ENCODE measurements at regions not wholly inside any gene's neighbourhood (a gene's known extent, or its start where the extent isn't known, plus 50 kb on each side); places are given as distances from the start of the nearest gene placed in this dataset.
"Not testable (repeated sequence)": the region's sequence is repeated elsewhere in the genome, so short reads cannot be mapped to it uniquely, and the experiment has no call there.

DNA sequence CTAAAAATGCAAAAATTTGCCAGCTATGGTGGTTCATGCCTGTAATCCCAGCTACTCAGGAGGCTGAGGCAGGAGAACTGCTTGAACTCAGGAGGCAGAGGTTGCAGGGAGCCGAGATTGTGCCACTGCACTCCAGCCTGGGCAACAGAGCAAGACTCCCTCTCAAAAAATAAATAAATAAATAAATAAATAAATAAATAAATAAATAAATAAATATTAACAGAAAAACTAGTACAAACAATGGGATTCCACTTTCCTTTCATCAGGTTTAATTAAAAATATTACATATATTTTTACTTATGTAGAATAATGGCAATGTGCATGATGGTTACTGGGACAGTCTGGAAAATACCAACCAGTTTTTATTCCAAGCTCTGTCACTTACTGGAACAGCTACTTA lies 897.5 kb downstream of the PLOD2 start:
- TF ChIP-seq LEF1 (IDR thresholded peaks at IDR 0.05; ENCODE audit: borderline replicate concordance); ARNT (IDR thresholded peaks at IDR 0.05); FOXA1 (IDR thresholded peaks at IDR 0.05); FOXM1 (IDR thresholded peaks at IDR 0.05; ENCODE audit: borderline replicate concordance); TARDBP (IDR thresholded peaks at IDR 0.05); FOXK2 (IDR thresholded peaks at IDR 0.05); BHLHE40 (IDR thresholded peaks at IDR 0.05; ENCODE audit: borderline replicate concordance); NFRKB (IDR thresholded peaks at IDR 0.05); L3MBTL2 (conservative IDR thresholded peaks at IDR 0.05); SP1 (IDR thresholded peaks at IDR 0.05); ELF4 (IDR thresholded peaks at IDR 0.05); ZNF384 (IDR thresholded peaks at IDR 0.05); SUZ12 (IDR thresholded peaks at IDR 0.05); HDGF (IDR thresholded peaks at IDR 0.05; ENCODE audit: borderline replicate concordance): not testable (repeated sequence)
